ENCODE measurements at regions not wholly inside any gene's neighbourhood (a gene's known extent, or its start where the extent isn't known, plus 50 kb on each side); places are given as distances from the start of the nearest gene placed in this dataset.

DNA sequence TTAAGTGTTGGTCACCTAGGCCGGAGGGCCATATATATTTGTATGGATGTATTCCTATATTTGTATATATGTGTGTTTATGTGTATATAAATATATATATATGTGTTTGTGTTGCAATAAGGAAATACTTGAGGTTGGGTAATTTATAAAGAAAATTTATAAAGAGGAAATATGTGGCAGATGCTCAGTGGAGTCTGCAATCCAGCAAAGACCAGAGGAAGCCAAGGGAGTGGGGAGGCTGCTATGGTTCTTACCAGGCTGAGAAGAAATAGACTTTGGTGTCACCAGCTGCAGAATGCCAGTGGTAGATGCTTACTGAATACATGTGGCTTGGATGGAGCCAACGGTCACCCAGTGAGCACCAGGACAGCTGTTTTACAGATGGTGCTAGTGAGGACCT is 97.4 kb upstream of the ELOVL5 start:
- Histone ChIP-seq H3K4me3 (no peak overlapping the region), H3K36me3 (no peaks in the 10 kb centered on the region), H3K27ac (no peak overlapping the region), H3K4me1 (no peaks in the 10 kb centered on the region), H3K9me3 (no peaks in the 10 kb centered on the region), H3K27me3 (no peaks in the 10 kb centered on the region)
- DNase-seq = no peak
- ATAC-seq = no peak
- in situ Hi-C loops (cut with MboI; ENCODE audit: low sequenced_read_pairs in 4 of 4) = no loop called here
- no peak for TF ChIP-seq POLR2A (IDR thresholded peaks at IDR 0.05)
- TF ChIP-seq, protein P1, sequence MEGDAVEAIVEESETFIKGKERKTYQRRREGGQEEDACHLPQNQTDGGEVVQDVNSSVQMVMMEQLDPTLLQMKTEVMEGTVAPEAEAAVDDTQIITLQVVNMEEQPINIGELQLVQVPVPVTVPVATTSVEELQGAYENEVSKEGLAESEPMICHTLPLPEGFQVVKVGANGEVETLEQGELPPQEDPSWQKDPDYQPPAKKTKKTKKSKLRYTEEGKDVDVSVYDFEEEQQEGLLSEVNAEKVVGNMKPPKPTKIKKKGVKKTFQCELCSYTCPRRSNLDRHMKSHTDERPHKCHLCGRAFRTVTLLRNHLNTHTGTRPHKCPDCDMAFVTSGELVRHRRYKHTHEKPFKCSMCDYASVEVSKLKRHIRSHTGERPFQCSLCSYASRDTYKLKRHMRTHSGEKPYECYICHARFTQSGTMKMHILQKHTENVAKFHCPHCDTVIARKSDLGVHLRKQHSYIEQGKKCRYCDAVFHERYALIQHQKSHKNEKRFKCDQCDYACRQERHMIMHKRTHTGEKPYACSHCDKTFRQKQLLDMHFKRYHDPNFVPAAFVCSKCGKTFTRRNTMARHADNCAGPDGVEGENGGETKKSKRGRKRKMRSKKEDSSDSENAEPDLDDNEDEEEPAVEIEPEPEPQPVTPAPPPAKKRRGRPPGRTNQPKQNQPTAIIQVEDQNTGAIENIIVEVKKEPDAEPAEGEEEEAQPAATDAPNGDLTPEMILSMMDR (IDR thresholded peaks at IDR 0.05 in 4 of 5, conservative IDR thresholded peaks at IDR 0.05 in 1 of 5) = no peak
- intact Hi-C loops (cut with DNase I; ENCODE audit: low total_unique reads) = no loop called here

GRCh38 chr6:53441761-53442160 is 93.0 kb upstream of the ELOVL5 start:
- intact Hi-C loops (cut with DNase I; ENCODE audit: low total_unique reads) (no loop called here), in situ Hi-C loops (cut with MboI; ENCODE audit: low sequenced_read_pairs in 4 of 4) (no loop called here)
- Histone ChIP-seq H3K9me3 (no peaks in the 10 kb centered on the region), H3K4me3 (no peak overlapping the region), H3K27me3 (no peaks in the 10 kb centered on the region), H3K27ac (no peak overlapping the region), H3K4me1 (peaks cover 0 to 6% of the 10 kb centered on the region in 2 donors), H3K36me3 (no peaks in the 10 kb centered on the region)
- TF ChIP-seq POLR2A (IDR thresholded peaks at IDR 0.05) = no peak
- TF ChIP-seq, protein P1 (IDR thresholded peaks at IDR 0.05 in 4 of 5, conservative IDR thresholded peaks at IDR 0.05 in 1 of 5) = no peak
- ATAC-seq (no peak), DNase-seq (no peak)

- no peaks in the 10 kb centered on the region for H3K27me3 ChIP-seq
- H3K4me3 ChIP-seq = no peak overlapping the region
- no peak for TF ChIP-seq POLR2A (IDR thresholded peaks at IDR 0.05)
- TF ChIP-seq, protein P1 (IDR thresholded peaks at IDR 0.05 in 4 of 5, conservative IDR thresholded peaks at IDR 0.05 in 1 of 5) = no peak
- no peak for DNase-seq
- ATAC-seq = no peak
- peaks cover 0 to 6% of the 10 kb centered on the region in 2 donors for H3K4me1 ChIP-seq
- H3K9me3 ChIP-seq = no peaks in the 10 kb centered on the region
- intact Hi-C loops (cut with DNase I; ENCODE audit: low total_unique reads) (no loop called here), in situ Hi-C loops (cut with MboI; ENCODE audit: low sequenced_read_pairs in 4 of 4) (no loop called here)
- H3K27ac ChIP-seq = no peak overlapping the region
- H3K36me3 ChIP-seq = no peaks in the 10 kb centered on the region
Observed at GRCh38 chr6:53441035-53441493, 92.3 kb upstream of the ELOVL5 start.

GRCh38 chr6:53440336-53440945 is 91.7 kb upstream of the ELOVL5 start:
- DNase-seq (no peak), ATAC-seq (no peak)
- H3K27me3 ChIP-seq = no peaks in the 10 kb centered on the region
- H3K27ac ChIP-seq = no peak overlapping the region
- TF ChIP-seq, protein P1 (IDR thresholded peaks at IDR 0.05 in 4 of 5, conservative IDR thresholded peaks at IDR 0.05 in 1 of 5) = no peak
- TF ChIP-seq POLR2A (IDR thresholded peaks at IDR 0.05) = no peak
- H3K4me1 ChIP-seq = peaks cover 0 to 6% of the 10 kb centered on the region in 2 donors
- intact Hi-C loops (cut with DNase I; ENCODE audit: low total_unique reads) (no loop called here), in situ Hi-C loops (cut with MboI; ENCODE audit: low sequenced_read_pairs in 4 of 4) (no loop called here)
- H3K36me3 ChIP-seq = no peaks in the 10 kb centered on the region
- H3K9me3 ChIP-seq = no peaks in the 10 kb centered on the region
- no peak overlapping the region for H3K4me3 ChIP-seq

DNA sequence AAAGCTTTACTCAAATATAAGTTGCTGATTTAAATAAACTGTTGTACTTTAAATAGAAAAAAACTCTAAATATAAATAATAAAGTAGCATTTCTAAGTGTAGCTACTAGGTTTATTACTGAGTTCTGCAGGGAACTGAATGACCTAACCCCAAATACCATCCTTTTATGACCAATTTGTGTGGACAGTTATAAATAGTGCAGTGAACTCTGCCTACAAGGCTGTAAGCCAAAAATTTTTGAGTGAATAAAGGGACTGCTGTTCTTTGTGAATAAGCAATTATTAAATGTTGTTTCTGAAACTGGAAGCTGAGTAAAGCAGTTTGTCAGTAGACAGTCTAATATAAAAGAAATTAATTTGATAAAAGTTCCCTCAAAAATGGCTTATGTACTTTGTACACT is 90.8 kb upstream of the ELOVL5 start:
- H3K4me1 ChIP-seq = peaks cover 0 to 6% of the 10 kb centered on the region in 2 donors
- intact Hi-C loops (cut with DNase I; ENCODE audit: low total_unique reads) (no loop called here), in situ Hi-C loops (cut with MboI; ENCODE audit: low sequenced_read_pairs in 4 of 4) (no loop called here)
- DNase-seq (no peak), ATAC-seq (no peak)
- H3K36me3 ChIP-seq = no peaks in the 10 kb centered on the region
- H3K27ac ChIP-seq = no peak overlapping the region
- H3K9me3 ChIP-seq = no peaks in the 10 kb centered on the region
- TF ChIP-seq POLR2A (IDR thresholded peaks at IDR 0.05) = no peak
- TF ChIP-seq, protein P1 (IDR thresholded peaks at IDR 0.05 in 4 of 5, conservative IDR thresholded peaks at IDR 0.05 in 1 of 5) = no peak
- no peaks in the 10 kb centered on the region for H3K27me3 ChIP-seq
- H3K4me3 ChIP-seq = no peak overlapping the region

All from gastrocnemius medialis (tissue), 4 donors.